ENCODE measurements at regions not wholly inside any gene's neighbourhood (a gene's known extent, or its start where the extent isn't known, plus 50 kb on each side); places are given as distances from the start of the nearest gene placed in this dataset.
"Not testable (repeated sequence)": the region's sequence is repeated elsewhere in the genome, so short reads cannot be mapped to it uniquely, and the experiment has no call there.

DNA sequence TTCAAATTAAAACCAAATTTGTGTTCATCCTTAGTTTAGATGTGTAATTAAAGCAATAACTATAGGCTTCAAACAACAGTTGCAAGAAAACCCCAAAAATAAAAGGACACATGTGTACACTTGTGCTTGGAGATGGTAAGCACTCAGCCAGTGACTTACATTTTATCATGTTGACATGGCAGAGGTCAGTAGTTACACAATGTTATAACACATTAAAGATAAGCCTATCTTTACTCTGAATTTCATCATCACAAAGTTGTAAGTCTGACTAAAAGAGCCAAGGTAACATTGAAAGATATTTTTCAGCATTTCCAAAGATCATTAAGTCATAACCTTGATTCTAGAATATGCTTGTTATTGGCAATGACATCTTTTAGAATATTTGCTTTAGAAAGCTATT is 98.5 kb upstream of the PNPLA4 start:
- DNase-seq (ENCODE audit: low spot score), result no peak

DNA sequence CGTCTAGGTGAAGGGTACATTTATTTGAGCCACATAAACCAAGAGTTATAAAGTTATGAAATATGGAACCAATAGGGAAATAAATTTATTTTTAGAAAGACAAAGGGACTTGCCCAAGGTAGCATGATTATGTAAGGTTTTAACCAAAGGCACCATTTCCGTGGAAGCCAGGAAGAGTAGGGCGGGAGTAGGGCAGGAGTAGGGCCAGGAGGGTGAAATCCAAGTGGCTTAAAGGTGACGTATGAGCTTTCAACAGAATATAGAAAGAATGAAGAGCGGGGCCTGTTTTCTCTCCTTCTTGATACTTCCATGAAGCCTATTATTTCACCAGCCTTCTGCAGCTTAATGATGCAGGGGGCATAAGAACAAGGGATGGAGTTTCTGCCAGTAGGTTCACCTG is 91.7 kb upstream of the PNPLA4 start:
- no peak for DNase-seq (ENCODE audit: low spot score)

GRCh38 chrX:8010105-8010504 is 82.9 kb upstream of the PNPLA4 start:
- DNase-seq (ENCODE audit: low spot score), result no peak

GRCh38 chrX:8005678-8006347 is 78.6 kb upstream of the PNPLA4 start:
- DNase-seq (ENCODE audit: low spot score), result no peak

DNA sequence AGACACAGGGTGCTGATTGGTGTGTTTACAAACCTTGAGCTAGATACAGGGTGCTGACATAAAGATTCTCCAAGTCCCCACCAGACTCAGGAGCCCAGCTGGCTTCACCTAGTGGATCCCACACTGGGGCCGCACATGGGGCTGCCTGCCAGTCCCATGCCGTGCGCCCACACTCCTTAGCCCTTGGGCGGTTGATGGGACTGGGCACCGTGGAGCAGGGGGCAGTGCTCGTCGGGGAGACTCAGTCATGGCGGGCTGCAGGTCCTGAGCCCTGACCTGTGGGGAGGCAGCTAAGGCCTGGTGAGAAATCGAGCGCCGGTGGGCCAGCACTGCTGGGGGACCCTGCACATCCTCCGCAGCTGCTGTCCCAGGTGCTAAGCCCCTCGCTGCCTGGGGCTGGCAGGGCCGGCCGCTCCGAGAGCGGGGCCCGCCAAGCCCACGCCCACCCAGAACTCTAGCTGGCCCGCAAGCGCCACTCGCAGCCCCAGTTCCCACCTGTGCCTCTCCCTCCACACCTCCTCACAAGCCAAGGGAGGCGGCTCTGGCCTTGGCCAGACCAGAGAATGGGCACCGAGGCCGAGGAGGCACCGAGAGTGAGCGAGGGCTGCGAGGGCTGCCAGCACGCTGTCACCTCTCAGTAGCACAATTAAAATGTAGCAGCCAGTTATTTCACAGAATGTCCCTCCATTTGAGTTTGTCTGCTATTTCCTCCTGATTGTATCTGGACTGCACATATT is 76.1 kb upstream of the PNPLA4 start:
- DNase-seq (ENCODE audit: low spot score), result no peak

DNA sequence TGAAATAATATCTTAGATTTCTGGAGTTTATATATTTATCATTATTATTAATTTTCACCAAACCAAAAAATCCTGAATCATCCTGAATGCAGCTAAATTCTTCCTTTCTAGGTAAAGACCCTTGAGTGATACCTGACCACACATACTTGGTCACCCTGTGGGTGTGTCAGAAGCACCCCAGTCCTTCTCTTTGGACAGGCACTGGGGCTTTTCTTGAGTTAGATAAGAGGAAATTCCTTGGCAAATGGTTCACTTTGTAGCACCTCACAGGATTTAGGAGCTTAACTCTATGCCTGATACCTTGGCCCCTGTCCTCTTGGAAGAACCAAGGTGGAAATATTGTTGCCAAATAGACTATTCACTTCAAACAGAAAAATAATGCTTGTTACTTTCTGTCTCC is 69.6 kb upstream of the PNPLA4 start:
- DNase-seq (ENCODE audit: low spot score), result no peak

DNA sequence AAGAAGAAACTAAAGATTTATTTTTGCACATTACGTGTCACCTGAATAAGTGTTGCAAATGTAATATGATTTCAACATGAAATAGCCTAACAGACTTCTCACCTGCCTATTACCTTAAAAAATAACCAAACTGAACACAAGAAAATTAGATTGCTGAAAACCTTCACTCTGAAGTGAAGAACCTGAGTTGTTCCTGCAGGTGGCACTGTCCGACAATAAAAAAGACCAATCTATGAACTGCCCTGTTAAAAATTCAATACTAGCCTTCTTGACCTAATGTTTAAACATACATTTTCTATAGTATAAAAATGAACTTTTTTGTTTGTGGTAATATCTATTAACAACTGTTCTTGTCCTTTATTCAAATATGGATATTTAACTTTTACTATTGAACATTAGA is 69.2 kb upstream of the PNPLA4 start:
- DNase-seq (ENCODE audit: low spot score), result peak; percentile 6

- no peak for DNase-seq (ENCODE audit: low spot score)
These were observed 66.7 kb upstream of the PNPLA4 start for GRCh38 chrX:7993873-7994272.

- not testable (repeated sequence) for DNase-seq (ENCODE audit: low spot score)
These were observed 61.0 kb upstream of the PNPLA4 start for GRCh38 chrX:7988013-7988759.

DNA sequence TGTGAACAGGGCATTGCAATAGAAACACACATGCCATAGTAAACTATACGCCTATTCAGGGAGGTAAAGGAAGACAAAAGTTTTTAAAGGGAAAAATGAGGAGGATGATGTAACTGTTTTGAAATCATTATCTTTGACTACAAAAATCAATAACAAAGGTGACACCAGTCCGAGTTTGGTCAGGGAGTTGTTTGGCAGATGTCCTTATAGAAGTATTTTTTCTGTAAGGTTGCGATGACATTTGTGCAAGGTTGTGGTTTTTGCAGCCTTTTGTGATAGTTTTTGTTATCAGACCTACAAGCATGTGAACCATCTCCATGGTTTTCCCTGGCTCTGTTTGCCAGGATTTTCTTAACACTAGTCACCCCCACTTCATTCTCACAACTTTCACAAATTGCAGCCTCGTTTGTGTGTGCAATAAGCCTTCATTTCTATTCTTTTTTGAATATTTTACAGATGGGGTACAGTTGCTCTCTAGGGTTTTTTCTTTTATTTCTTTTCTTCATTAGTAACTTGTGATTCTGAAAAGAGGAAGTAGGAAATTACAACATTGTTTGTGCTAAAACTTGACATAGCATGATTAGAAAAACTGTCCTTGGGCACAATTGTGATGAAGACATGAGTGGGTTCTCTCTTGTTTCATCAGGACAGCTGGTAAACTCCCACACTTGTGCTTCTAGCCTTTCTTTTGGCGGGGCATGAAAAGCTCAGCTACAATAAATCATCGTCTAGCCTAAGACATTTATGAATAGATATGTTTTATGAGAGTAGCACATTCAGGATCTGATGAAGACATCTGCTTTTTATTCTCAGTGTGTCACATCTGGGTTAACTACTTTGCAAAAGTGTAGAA is 60.2 kb upstream of the PNPLA4 start:
- DNase-seq (ENCODE audit: low spot score), result no peak

GRCh38 chrX:7986738-7987137 is 59.5 kb upstream of the PNPLA4 start:
- not testable (repeated sequence) for DNase-seq (ENCODE audit: low spot score)

- DNase-seq (ENCODE audit: low spot score), result no peak
These were observed 58.4 kb upstream of the PNPLA4 start for GRCh38 chrX:7985568-7985967.

DNA sequence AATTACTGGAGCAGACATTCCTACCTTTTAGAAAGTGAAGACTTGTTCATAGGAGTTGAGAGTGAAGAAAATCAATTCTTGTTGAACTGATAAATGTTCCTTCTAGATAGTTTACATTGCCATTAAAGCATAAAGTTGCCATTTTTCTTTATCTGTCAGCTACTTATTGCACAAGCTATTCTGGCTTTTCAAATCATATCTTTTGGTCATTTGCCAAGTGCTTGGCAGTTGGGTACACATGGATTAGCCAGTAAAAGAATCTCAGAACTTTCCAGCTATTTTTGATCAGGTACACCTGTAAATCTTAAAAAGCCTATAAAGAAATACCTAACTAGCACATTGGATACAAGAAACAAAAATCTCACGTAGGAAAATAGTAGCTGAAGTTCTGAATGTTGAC is 56.4 kb upstream of the PNPLA4 start:
- no peak for DNase-seq (ENCODE audit: low spot score)

Data from hepatic stellate cell (primary cell).